C4-2B (cell line): ENCODE measurements at regions not wholly inside any gene's neighbourhood (a gene's known extent, or its start where the extent isn't known, plus 50 kb on each side); places are given as distances from the start of the nearest gene placed in this dataset.

Experiments used
- H3K27ac ChIP-seq: fragments of 450-650 bp; 2 replicates; pipeline ENCODE4 v1.5.1; 2017
- CTCF ChIP-seq: fragments of 450-650 bp; conservative IDR thresholded peaks from 2 replicates; pipeline ENCODE4 v1.5.1; 2017; ENCODE audit warnings: mild to moderate bottlenecking
- ZFX ChIP-seq: fragments of 450-650 bp; IDR thresholded peaks from 2 replicates; pipeline ENCODE4 v1.6.1; 2017

GRCh38 chrX:2585158-2585470 is 84.3 kb upstream of the DHRSX start:
- TF ChIP-seq ZFX (no peak), CTCF (no peak)
- no peak overlapping the region for H3K27ac ChIP-seq

- no peak overlapping the region for H3K27ac ChIP-seq
- TF ChIP-seq CTCF (no peak), ZFX (no peak)
These were observed 83.7 kb upstream of the DHRSX start for GRCh38 chrX:2584251-2585157.

- TF ChIP-seq CTCF (no peak), ZFX (no peak)
- H3K27ac ChIP-seq = no peak overlapping the region
These were observed 82.7 kb upstream of the DHRSX start for GRCh38 chrX:2583194-2584162.

GRCh38 chrX:2582667-2583066 is 81.9 kb upstream of the DHRSX start:
- no peak for TF ChIP-seq ZFX
- no peak for TF ChIP-seq CTCF
- no peak overlapping the region for H3K27ac ChIP-seq

DNA sequence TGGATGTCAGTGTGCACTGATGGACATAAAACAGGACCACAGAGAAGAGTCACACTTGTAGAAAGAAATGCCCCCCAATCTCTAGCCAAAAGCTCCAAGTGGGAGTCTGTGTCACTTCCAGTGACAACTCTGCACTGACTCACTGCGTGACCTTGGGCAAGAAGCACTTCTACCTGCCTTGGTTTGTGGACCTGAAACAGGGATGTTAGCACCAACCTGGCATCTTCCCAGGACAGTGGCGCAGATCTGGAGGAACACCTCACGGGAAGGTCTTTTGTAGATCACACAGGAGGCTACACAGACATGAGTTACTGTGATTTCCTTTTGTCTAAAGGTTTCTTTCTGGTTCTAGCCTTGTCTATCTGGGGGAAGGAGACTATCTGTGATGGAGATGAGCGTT is 80.5 kb upstream of the DHRSX start:
- no peak for TF ChIP-seq CTCF
- TF ChIP-seq ZFX = no peak
- no peak overlapping the region for H3K27ac ChIP-seq

- no peak overlapping the region for H3K27ac ChIP-seq
- no peak for TF ChIP-seq ZFX
- no peak for TF ChIP-seq CTCF
These were observed 78.1 kb upstream of the DHRSX start for GRCh38 chrX:2578864-2579263.

- no peak overlapping the region for H3K27ac ChIP-seq
- TF ChIP-seq CTCF = no peak
These were observed 77.2 kb upstream of the DHRSX start for GRCh38 chrX:2577844-2578466.
